Thyroid gland (tissue), 4 donors: ENCODE measurements at regions not wholly inside any gene's neighbourhood (a gene's known extent, or its start where the extent isn't known, plus 50 kb on each side); places are given as distances from the start of the nearest gene placed in this dataset.

Source experiments
- DNase-seq, 2 donors: peaks; one replicate each; pipeline ENCODE4 v3.0.0-alpha.2; 2019
- H3K27ac ChIP-seq, 3 donors: fragments of 200-600 bp; sonication (generic); 1 replicate in 2 of 3; 2 replicates in 1 of 3; pipeline ENCODE4 v1.5.1; 2016 to 2019; ENCODE audit warnings: mild to moderate bottlenecking in 1 of 3, moderate library complexity in 1 of 3
- H3K27me3 ChIP-seq: fragments of 200-600 bp; sonication (generic); one replicate; pipeline ENCODE4 v1.5.1; 2019
- H3K36me3 ChIP-seq, 2 donors: fragments of 200-600 bp; sonication (generic); one replicate each; pipeline ENCODE4 v1.5.1; 2016 to 2019
- H3K4me1 ChIP-seq, 2 donors: fragments of 200-600 bp; sonication (generic); one replicate each; pipeline ENCODE4 v1.5.1; 2017 to 2019
- H3K4me3 ChIP-seq, 3 donors: fragments of 200-600 bp; sonication (generic); replicated peaks in 1 of 3; 1 replicate in 2 of 3; 2 replicates in 1 of 3; pipeline ENCODE4 v1.5.1; 2016; ENCODE audit warnings: mild to moderate bottlenecking in 1 of 3
- H3K9me3 ChIP-seq: fragments of 200-600 bp; sonication (generic); one replicate; pipeline ENCODE4 v1.5.1; 2017
- POLR2A ChIP-seq, 2 donors: fragments of 450-650 bp; IDR thresholded peaks; one replicate each; pipeline ENCODE4 v1.6.1; 2017; ENCODE audit warnings: antibody characterized with exemption in 2 of 2, mild to moderate bottlenecking in 2 of 2, moderate library complexity in 1 of 2
- WGBS, 2 donors: methylation state at CpG; one replicate each; pipeline ENCODE4 v1.1.5; 2017; 5-methylcytosine and 5-hydroxymethylcytosine counted together
- intact Hi-C: fragments of 100-400 bp; cut with DNase I; formaldehyde crosslinking; loops from one replicate; pipeline ENCODE4 v1.15.1; 2023
- TF ChIP-seq, protein P1 (sequence below), 6 experiments: fragments of 200-600 bp in 3 of 6; fragments of 450-650 bp in 3 of 6; sonication (generic) in 3 of 6; IDR thresholded peaks; one replicate each; pipeline ENCODE4 v1.5.1; 2016 to 2019; ENCODE audit warnings: antibody characterized with exemption in 6 of 6, mild to moderate bottlenecking in 2 of 6, inconsistent platforms in 1 of 6, moderate library complexity in 1 of 6

DNA sequence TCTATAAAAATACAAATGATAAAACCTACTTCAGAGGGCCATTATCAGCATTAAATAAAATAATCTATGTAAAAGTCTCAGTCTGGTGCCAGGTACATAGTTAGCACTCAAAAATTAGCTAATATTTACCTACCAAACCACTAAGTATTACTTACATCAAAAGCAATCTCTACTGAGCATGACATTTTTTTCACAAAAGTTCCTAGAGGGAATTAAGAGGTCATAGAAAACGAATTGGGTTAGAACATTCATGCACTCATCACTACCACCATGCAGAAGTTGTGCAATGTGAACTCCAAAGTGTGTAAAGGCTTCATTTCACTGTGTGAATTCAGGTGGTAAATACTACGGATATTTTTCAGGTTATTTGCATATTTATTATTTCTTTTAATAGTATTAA, 209.5 kb upstream of the FGF13 start:
- TF ChIP-seq POLR2A (IDR thresholded peaks at IDR 0.05), result no peak
- TF ChIP-seq, protein P1, sequence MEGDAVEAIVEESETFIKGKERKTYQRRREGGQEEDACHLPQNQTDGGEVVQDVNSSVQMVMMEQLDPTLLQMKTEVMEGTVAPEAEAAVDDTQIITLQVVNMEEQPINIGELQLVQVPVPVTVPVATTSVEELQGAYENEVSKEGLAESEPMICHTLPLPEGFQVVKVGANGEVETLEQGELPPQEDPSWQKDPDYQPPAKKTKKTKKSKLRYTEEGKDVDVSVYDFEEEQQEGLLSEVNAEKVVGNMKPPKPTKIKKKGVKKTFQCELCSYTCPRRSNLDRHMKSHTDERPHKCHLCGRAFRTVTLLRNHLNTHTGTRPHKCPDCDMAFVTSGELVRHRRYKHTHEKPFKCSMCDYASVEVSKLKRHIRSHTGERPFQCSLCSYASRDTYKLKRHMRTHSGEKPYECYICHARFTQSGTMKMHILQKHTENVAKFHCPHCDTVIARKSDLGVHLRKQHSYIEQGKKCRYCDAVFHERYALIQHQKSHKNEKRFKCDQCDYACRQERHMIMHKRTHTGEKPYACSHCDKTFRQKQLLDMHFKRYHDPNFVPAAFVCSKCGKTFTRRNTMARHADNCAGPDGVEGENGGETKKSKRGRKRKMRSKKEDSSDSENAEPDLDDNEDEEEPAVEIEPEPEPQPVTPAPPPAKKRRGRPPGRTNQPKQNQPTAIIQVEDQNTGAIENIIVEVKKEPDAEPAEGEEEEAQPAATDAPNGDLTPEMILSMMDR (IDR thresholded peaks at IDR 0.05), result no peak
- no peaks in the 10 kb centered on the region for H3K4me1 ChIP-seq
- no peak for DNase-seq
- no peaks in the 10 kb centered on the region for H3K9me3 ChIP-seq
- 27 to 75% methylated on average over 2 of the region's 2 CpGs for WGBS, 2 donors
- intact Hi-C loops, result no loop called here
- H3K27me3 ChIP-seq, result peaks cover 3% of the 10 kb centered on the region
- H3K4me3 ChIP-seq, result no peak overlapping the region
- H3K36me3 ChIP-seq, result no peaks in the 10 kb centered on the region
- H3K27ac ChIP-seq, result no peak overlapping the region

DNA sequence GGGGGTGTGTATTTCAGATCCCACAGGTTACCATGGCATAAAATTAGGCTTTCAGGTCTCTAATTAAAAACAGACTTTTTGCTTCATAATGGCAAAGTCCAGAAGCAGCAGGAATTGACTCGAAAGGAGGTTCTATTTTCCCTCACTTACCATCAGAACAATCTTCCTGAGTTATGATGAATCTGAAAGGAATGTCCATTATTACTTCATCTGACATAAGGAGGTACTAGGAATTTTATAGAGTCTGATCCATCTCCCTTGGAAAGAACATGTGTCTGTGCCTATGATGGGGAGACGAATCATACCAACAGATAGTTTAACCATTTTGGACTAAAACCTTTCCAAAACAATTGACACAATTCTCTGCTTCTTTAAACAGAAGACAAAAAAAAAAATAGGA, 206.3 kb upstream of the FGF13 start:
- Histone ChIP-seq H3K27me3 (peaks cover 3% of the 10 kb centered on the region), H3K4me1 (no peaks in the 10 kb centered on the region), H3K4me3 (no peak overlapping the region), H3K36me3 (no peaks in the 10 kb centered on the region), H3K27ac (no peak overlapping the region), H3K9me3 (no peaks in the 10 kb centered on the region)
- no peak for DNase-seq
- WGBS, 2 donors, result 37 to 46% methylated on average over 2 of the region's 2 CpGs
- TF ChIP-seq POLR2A (IDR thresholded peaks at IDR 0.05), result no peak
- TF ChIP-seq, protein P1 (IDR thresholded peaks at IDR 0.05), result no peak
- intact Hi-C loops, result no loop called here

DNA sequence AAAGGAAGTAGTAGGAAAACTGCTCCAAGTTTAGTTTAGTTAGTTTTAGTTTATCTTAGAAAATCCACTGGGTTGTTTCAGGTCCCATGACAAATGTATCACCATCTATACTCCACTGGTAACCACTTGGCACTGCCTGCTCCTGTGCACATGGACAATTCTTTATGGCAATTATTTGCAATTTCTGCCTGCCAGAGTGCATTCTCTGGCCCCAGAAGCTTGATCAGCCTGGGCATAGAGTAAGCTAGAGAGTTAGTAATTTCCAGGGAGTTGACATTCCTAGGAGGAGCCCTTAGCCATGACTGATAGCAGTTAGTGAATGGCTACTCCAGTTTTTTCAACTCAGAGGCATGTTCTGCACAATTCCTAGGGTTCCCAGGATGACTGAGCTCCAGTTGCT, 203.2 kb upstream of the FGF13 start:
- H3K4me3 ChIP-seq, result no peak overlapping the region
- no peaks in the 10 kb centered on the region for H3K27me3 ChIP-seq
- intact Hi-C loops, result no loop called here

DNA sequence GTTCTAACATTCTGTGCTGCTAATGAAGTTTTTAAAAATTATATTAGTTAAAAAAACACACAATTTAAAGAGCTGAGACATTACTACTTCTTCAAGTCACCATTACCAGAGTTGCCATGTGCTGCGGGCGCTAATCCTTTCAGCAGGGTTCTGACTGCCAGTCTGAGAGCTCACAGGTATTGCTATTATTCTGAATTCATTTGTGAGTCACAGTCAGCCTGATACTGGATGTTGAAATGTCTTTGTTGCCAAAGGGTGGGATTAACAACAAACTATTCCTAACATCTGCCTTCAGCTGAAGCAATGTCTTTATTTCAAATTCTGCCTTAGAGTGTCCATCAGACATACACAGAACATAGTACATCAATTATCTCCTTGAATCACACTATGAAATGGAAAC, 197.1 kb upstream of the FGF13 start:
- H3K36me3 ChIP-seq, result no peaks in the 10 kb centered on the region
- no peaks in the 10 kb centered on the region for H3K9me3 ChIP-seq
- TF ChIP-seq POLR2A (IDR thresholded peaks at IDR 0.05), result no peak
- TF ChIP-seq, protein P1 (IDR thresholded peaks at IDR 0.05), result no peak
- H3K4me3 ChIP-seq, result no peak overlapping the region
- H3K27me3 ChIP-seq, result peaks cover 5% of the 10 kb centered on the region
- intact Hi-C loops, result no loop called here
- 94 to 96% methylated on average over 2 of the region's 2 CpGs for WGBS, 2 donors
- no peak overlapping the region for H3K27ac ChIP-seq
- H3K4me1 ChIP-seq, result no peaks in the 10 kb centered on the region
- DNase-seq, result no peak

More for the DNA sequence above, 203.2 kb upstream of the FGF13 start:
- Histone ChIP-seq H3K36me3 (no peaks in the 10 kb centered on the region), H3K4me1 (no peaks in the 10 kb centered on the region), H3K9me3 (no peaks in the 10 kb centered on the region), H3K27ac (no peak overlapping the region)
- TF ChIP-seq, protein P1 (IDR thresholded peaks at IDR 0.05), result no peak
- TF ChIP-seq POLR2A (IDR thresholded peaks at IDR 0.05), result no peak
- DNase-seq, result no peak

DNA sequence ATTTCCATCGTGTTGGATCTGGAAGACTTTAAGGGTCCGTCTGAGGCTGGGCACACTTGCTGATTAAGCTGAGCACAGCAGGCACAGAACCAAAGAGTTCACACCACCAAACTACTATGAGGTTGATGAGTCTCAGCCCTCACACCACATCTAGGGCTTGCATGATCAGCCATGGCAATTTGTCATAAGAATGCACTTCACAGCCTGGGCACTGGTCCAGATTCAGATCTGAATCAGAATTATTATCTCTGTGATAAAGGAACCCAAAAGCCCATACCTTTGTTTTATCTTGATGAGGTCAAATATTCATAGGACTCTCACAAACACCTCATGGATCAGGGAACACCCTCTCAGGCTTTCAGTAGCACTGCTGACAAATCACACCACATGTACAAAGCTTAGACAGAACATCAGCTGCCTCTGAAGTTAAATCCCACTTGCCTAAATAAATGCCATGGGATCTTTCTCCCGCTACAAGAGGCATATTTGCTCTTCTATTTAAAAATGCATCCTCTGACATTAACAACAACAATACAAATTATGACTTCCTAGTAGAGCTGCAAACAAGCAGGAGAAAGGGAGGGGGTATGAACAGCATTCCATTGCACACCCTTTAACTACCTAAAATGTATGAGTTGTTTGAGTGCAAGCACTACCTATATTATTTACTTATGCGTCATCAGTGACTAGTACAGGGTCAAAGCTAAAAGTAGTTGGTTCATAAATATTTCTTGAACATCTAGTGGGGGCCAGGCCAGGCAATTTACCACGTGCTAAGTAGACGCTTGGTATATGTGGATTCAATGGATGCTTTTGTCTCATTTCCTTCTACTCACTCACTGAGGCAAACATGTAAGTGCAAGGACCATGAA, 186.3 kb upstream of the FGF13 start:
- DNase-seq, result no peak
- TF ChIP-seq, protein P1 (IDR thresholded peaks at IDR 0.05), result no peak
- Histone ChIP-seq H3K9me3 (no peaks in the 10 kb centered on the region), H3K4me3 (no peak overlapping the region), H3K27ac (no peak overlapping the region), H3K27me3 (no peaks in the 10 kb centered on the region), H3K4me1 (no peaks in the 10 kb centered on the region), H3K36me3 (no peaks in the 10 kb centered on the region)
- intact Hi-C loops, result no loop called here
- 68 to 77% methylated on average over 4 to 6 of the region's 6 CpGs for WGBS, 2 donors
